GM21576 (cell line): ENCODE measurements at regions not wholly inside any gene's neighbourhood (a gene's known extent, or its start where the extent isn't known, plus 50 kb on each side); places are given as distances from the start of the nearest gene placed in this dataset.
"Not testable (repeated sequence)": the region's sequence is repeated elsewhere in the genome, so short reads cannot be mapped to it uniquely, and the experiment has no call there.

Source experiments
- ATAC-seq: cut with Tn5 transposase; IDR thresholded peaks from one replicate; pipeline ENCODE4 v1.9.1; 2021; ENCODE audit warnings: mild to moderate bottlenecking, moderate library complexity; ENCODE audit not compliant: unreplicated experiment

- no peak for ATAC-seq
These were observed 134.0 kb upstream of the SPATS2L start for GRCh38 chr2:200172521-200172920.

- no peak for ATAC-seq
These were observed 133.4 kb upstream of the SPATS2L start for GRCh38 chr2:200172944-200173581.

GRCh38 chr2:200173691-200174090 is 132.8 kb upstream of the SPATS2L start:
- ATAC-seq, result no peak

GRCh38 chr2:200174433-200175216 is 131.9 kb upstream of the SPATS2L start:
- no peak for ATAC-seq

GRCh38 chr2:200177971-200178911 is 128.3 kb upstream of the SPATS2L start:
- no peak for ATAC-seq

- ATAC-seq, result no peak
These were observed 127.3 kb upstream of the SPATS2L start for GRCh38 chr2:200179151-200179550.

- no peak for ATAC-seq
These were observed 125.5 kb upstream of the SPATS2L start for GRCh38 chr2:200180943-200181342.

- ATAC-seq, result no peak
These were observed 124.7 kb upstream of the SPATS2L start for GRCh38 chr2:200181755-200182154.

- ATAC-seq, result no peak
These were observed 121.5 kb upstream of the SPATS2L start for GRCh38 chr2:200184748-200185627.

GRCh38 chr2:200185628-200186000 is 120.9 kb upstream of the SPATS2L start:
- ATAC-seq, result no peak

- ATAC-seq, result no peak
These were observed 120.5 kb upstream of the SPATS2L start for GRCh38 chr2:200186002-200186401.

- ATAC-seq, result no peak
These were observed 117.6 kb upstream of the SPATS2L start for GRCh38 chr2:200188876-200189275.

GRCh38 chr2:200189964-200190363 is 116.5 kb upstream of the SPATS2L start:
- ATAC-seq, result no peak

- ATAC-seq, result no peak
These were observed 113.2 kb upstream of the SPATS2L start for GRCh38 chr2:200193331-200193730.

- ATAC-seq, result no peak
These were observed 112.7 kb upstream of the SPATS2L start for GRCh38 chr2:200193791-200194190.

- no peak for ATAC-seq
These were observed 111.7 kb upstream of the SPATS2L start for GRCh38 chr2:200194746-200195145.

GRCh38 chr2:200199005-200199404 is 107.5 kb upstream of the SPATS2L start:
- ATAC-seq, result no peak

- ATAC-seq, result no peak
These were observed 106.8 kb upstream of the SPATS2L start for GRCh38 chr2:200199576-200200263.

GRCh38 chr2:200201839-200202238 is 104.7 kb upstream of the SPATS2L start:
- ATAC-seq, result not testable (repeated sequence)

GRCh38 chr2:200203381-200203827 is 103.1 kb upstream of the SPATS2L start:
- ATAC-seq, result no peak
